Naive thymus-derived CD4-positive, alpha-beta T cell (primary cell): ENCODE measurements at regions not wholly inside any gene's neighbourhood (a gene's known extent, or its start where the extent isn't known, plus 50 kb on each side); places are given as distances from the start of the nearest gene placed in this dataset.
A peak's percentile ranks its signal among the peaks of the same experiment; 100 is the strongest.

Source experiments
- ATAC-seq: fragments of 150-1000 bp; cut with Tn5 transposase; 2 replicates; pipeline ENCODE4 v1.10.0; 2021; ENCODE audit warnings: mild to moderate bottlenecking, moderate library complexity
- CTCF ChIA-PET: fragments of 350-600 bp; sonication (Branson Sonifier 250); formaldehyde crosslinking; loops from one replicate; lab custom pipeline; 2021; ENCODE audit warnings: antibody characterized with exemption; lab: Charles Lee
- POLR2A ChIA-PET: fragments of 350-600 bp; sonication (Branson Sonifier 250); formaldehyde crosslinking; loops from one replicate; lab custom pipeline; 2021; ENCODE audit warnings: antibody characterized with exemption, inconsistent platforms; lab: Charles Lee
- DNase-seq, 9 donors: peaks; one replicate each; pipeline versions ENCODE4 v3.0.0 to v3.0.0-alpha.2; 2020 to 2022; ENCODE audit warnings: mixed read lengths in 1 of 9
- H3K27ac ChIP-seq: one replicate; pipeline ENCODE4 v1.7.0; 2013; ENCODE audit warnings: mild to moderate bottlenecking, low read depth, low read length, moderate library complexity
- H3K27me3 ChIP-seq, 2 donors: one replicate each; pipeline ENCODE4 v1.7.0; 2013; ENCODE audit warnings: low read length in 2 of 2, mild to moderate bottlenecking in 2 of 2, moderate library complexity in 2 of 2; ENCODE audit not compliant: control insufficient read depth in 2 of 2, insufficient read depth in 2 of 2
- H3K36me3 ChIP-seq, 3 experiments: 1 replicate in 2 of 3; 2 replicates in 1 of 3; pipeline ENCODE4 v1.7.0; 2013; ENCODE audit warnings: low read length in 3 of 3, mild to moderate bottlenecking in 3 of 3, moderate library complexity in 1 of 3; ENCODE audit not compliant: insufficient read depth in 3 of 3, control insufficient read depth in 2 of 3
- H3K4me1 ChIP-seq, 2 donors: one replicate each; pipeline ENCODE4 v1.7.0; 2013; ENCODE audit warnings: low read length in 2 of 2, mild to moderate bottlenecking in 2 of 2, moderate library complexity in 1 of 2; ENCODE audit not compliant: control insufficient read depth in 2 of 2, insufficient read depth in 2 of 2
- H3K4me3 ChIP-seq: 2 replicates; pipeline ENCODE4 v1.7.0; 2013; ENCODE audit warnings: mild to moderate bottlenecking, low read length
- H3K9me3 ChIP-seq, 3 experiments: 1 replicate in 2 of 3; 2 replicates in 1 of 3; pipeline ENCODE4 v1.7.0; 2013; ENCODE audit warnings: low read length in 3 of 3; ENCODE audit not compliant: control insufficient read depth in 2 of 3
- H3K27ac Mint-ChIP-seq, 9 donors: one replicate each; pipeline ENCODE4 v1.8.0; 2020 to 2022; ENCODE audit warnings: mixed read lengths in 9 of 9, mild to moderate bottlenecking in 8 of 9, moderate library complexity in 5 of 9, inconsistent platforms in 2 of 9
- H3K27me3 Mint-ChIP-seq, 5 donors: one replicate each; pipeline ENCODE4 v1.8.0; 2021 to 2022; ENCODE audit warnings: mixed read lengths in 5 of 5, mild to moderate bottlenecking in 1 of 5
- H3K36me3 Mint-ChIP-seq, 5 donors: one replicate each; pipeline ENCODE4 v1.8.0; 2020 to 2022; ENCODE audit warnings: mixed read lengths in 5 of 5, mild to moderate bottlenecking in 3 of 5, inconsistent platforms in 1 of 5
- H3K4me1 Mint-ChIP-seq, 7 donors: one replicate each; pipeline ENCODE4 v1.8.0; 2020 to 2022; ENCODE audit warnings: mixed read lengths in 7 of 7, mild to moderate bottlenecking in 3 of 7, inconsistent platforms in 1 of 7
- H3K4me3 Mint-ChIP-seq, 10 donors: one replicate each; pipeline ENCODE4 v1.8.0; 2020 to 2022; ENCODE audit warnings: mild to moderate bottlenecking in 10 of 10, mixed read lengths in 10 of 10, moderate library complexity in 6 of 10, inconsistent platforms in 2 of 10
- H3K9me3 Mint-ChIP-seq, 11 donors: one replicate each; pipeline ENCODE4 v1.8.0; 2020 to 2022; ENCODE audit warnings: mixed read lengths in 11 of 11, mild to moderate bottlenecking in 4 of 11, inconsistent platforms in 1 of 11, moderate library complexity in 1 of 11
- intact Hi-C, 2 donors: fragments of 100-400 bp; cut with micrococcal nuclease; formaldehyde crosslinking; loops; one replicate each; pipeline ENCODE4 v1.15.1; 2023

- peaks cover 13 to 36% (median 23%) of the 10 kb centered on the region in 5 donors for H3K36me3 Mint-ChIP-seq
- H3K4me3 ChIP-seq, result no peak overlapping the region
- no peaks in the 10 kb centered on the region for H3K36me3 ChIP-seq
- peaks cover 44 to 100% (median 96%) of the 10 kb centered on the region in 7 donors for H3K4me1 Mint-ChIP-seq
- CTCF ChIA-PET, result interaction anchor here (0.6 to 2.7 kb wide), 4 partner anchors 26 to 479 kb away, joined by 3 to 13 read pairs (median 4); no protein-coding TSS in a partner anchor
- peak overlapping the region; percentile 81 for H3K27ac ChIP-seq
- ATAC-seq, result no peak
- intact Hi-C loops, result loop anchor here in 1 of 2 donors (2.0 kb wide), 1 partner anchor 15 kb away; no protein-coding TSS in a partner anchor
- peaks cover 38 to 71% of the 10 kb centered on the region in 2 donors for H3K4me1 ChIP-seq
- no peaks in the 10 kb centered on the region for H3K27me3 Mint-ChIP-seq
- POLR2A ChIA-PET, result interaction anchor here (0.5 to 15.7 kb wide), 10 partner anchors 10 to 1179 kb away, joined by 3 to 413 read pairs (median 4); partner anchors contain the start of gene BCL11B
- H3K9me3 ChIP-seq, result no peaks in the 10 kb centered on the region
- peaks cover 0 to 15% (median 0%) of the 10 kb centered on the region in 11 donors for H3K9me3 Mint-ChIP-seq
- H3K4me3 Mint-ChIP-seq, result peak overlapping the region in 8 of 10 donors; percentile 20 to 84 (median 58)
- peak overlapping the region; percentile 43 to 100 (median 97) for H3K27ac Mint-ChIP-seq
- no peak for DNase-seq
- H3K27me3 ChIP-seq, result no peaks in the 10 kb centered on the region
These were observed 1106.0 kb downstream of the BCL11B start for GRCh38 chr14:98165976-98166375.

- Histone ChIP-seq H3K36me3 (no peaks in the 10 kb centered on the region), H3K9me3 (no peaks in the 10 kb centered on the region), H3K4me3 (peak overlapping the region; percentile 39), H3K27ac (peak overlapping the region; percentile 81), H3K27me3 (no peaks in the 10 kb centered on the region), H3K4me1 (peaks cover 51 to 84% of the 10 kb centered on the region in 2 donors)
- peak overlapping the region; percentile 83 to 100 (median 97) for H3K27ac Mint-ChIP-seq
- H3K4me3 Mint-ChIP-seq, result peak overlapping the region; percentile 48 to 84 (median 73)
- no peaks in the 10 kb centered on the region for H3K27me3 Mint-ChIP-seq
- ChIA-PET POLR2A (interaction anchor here (0.7 to 15.7 kb wide), 15 partner anchors 9 to 1105 kb away, joined by 3 to 413 read pairs (median 4); partner anchors contain the start of gene BCL11B), CTCF (interaction anchor here (1.0 to 2.5 kb wide), 6 partner anchors 27 to 151 kb away, joined by 3 to 25 read pairs (median 4); no protein-coding TSS in a partner anchor)
- peaks cover 11 to 26% (median 13%) of the 10 kb centered on the region in 5 donors for H3K36me3 Mint-ChIP-seq
- DNase-seq, result no peak
- intact Hi-C loops, result loop anchor here in 1 of 2 donors (1.0 to 2.0 kb wide), 2 partner anchors 8 to 16 kb away; no protein-coding TSS in a partner anchor
- peak; percentile 37 for ATAC-seq
- peaks cover 0 to 15% (median 0%) of the 10 kb centered on the region in 11 donors for H3K9me3 Mint-ChIP-seq
- peaks cover 50 to 100% (median 96%) of the 10 kb centered on the region in 7 donors for H3K4me1 Mint-ChIP-seq
These were observed 1104.7 kb downstream of the BCL11B start for GRCh38 chr14:98167275-98167674.

- no peaks in the 10 kb centered on the region for H3K27me3 ChIP-seq
- Mint-ChIP-seq H3K4me3 (peak overlapping the region; percentile 49 to 84 (median 73)), H3K36me3 (peaks cover 9 to 25% (median 11%) of the 10 kb centered on the region in 5 donors), H3K9me3 (peaks cover 0 to 15% (median 0%) of the 10 kb centered on the region in 11 donors), H3K27ac (peak overlapping the region; percentile 83 to 100 (median 97)), H3K4me1 (peaks cover 48 to 100% (median 96%) of the 10 kb centered on the region in 7 donors), H3K27me3 (no peaks in the 10 kb centered on the region)
- H3K27ac ChIP-seq, result peak overlapping the region; percentile 81
- H3K4me1 ChIP-seq, result peaks cover 55 to 88% of the 10 kb centered on the region in 2 donors
- no peaks in the 10 kb centered on the region for H3K36me3 ChIP-seq
- H3K4me3 ChIP-seq, result peak overlapping the region; percentile 39
- ChIA-PET POLR2A (interaction anchor here (0.9 to 15.7 kb wide), 14 partner anchors 8 to 1104 kb away, joined by 3 to 413 read pairs (median 5); partner anchors contain the start of gene BCL11B), CTCF (interaction anchor here (0.5 to 2.5 kb wide), 7 partner anchors 21 to 258 kb away, joined by 3 to 25 read pairs (median 4); no protein-coding TSS in a partner anchor)
- ATAC-seq (peak; percentile 27), DNase-seq (peak in 3 of 9 donors; percentile 34 to 45 (median 39))
- no peaks in the 10 kb centered on the region for H3K9me3 ChIP-seq
- intact Hi-C loops, result loop anchor here in 1 of 2 donors (1.0 to 2.0 kb wide), 2 partner anchors 8 to 17 kb away; no protein-coding TSS in a partner anchor
These were observed 1104.3 kb downstream of the BCL11B start for GRCh38 chr14:98167705-98168104.

GRCh38 chr14:98168211-98168985 lies 1103.6 kb downstream of the BCL11B start:
- H3K27ac ChIP-seq, result peak overlapping the region; percentile 81
- H3K4me3 ChIP-seq, result no peak overlapping the region
- H3K27ac Mint-ChIP-seq, result peak overlapping the region; percentile 82 to 100 (median 97)
- H3K36me3 ChIP-seq, result no peaks in the 10 kb centered on the region
- no peaks in the 10 kb centered on the region for H3K27me3 Mint-ChIP-seq
- peak in 1 of 9 donors; percentile 29 for DNase-seq
- peaks cover 62 to 95% of the 10 kb centered on the region in 2 donors for H3K4me1 ChIP-seq
- no peaks in the 10 kb centered on the region for H3K27me3 ChIP-seq
- peaks cover 3 to 24% (median 8%) of the 10 kb centered on the region in 5 donors for H3K36me3 Mint-ChIP-seq
- peaks cover 0 to 15% (median 0%) of the 10 kb centered on the region in 11 donors for H3K9me3 Mint-ChIP-seq
- peak overlapping the region; percentile 49 to 84 (median 66) for H3K4me3 Mint-ChIP-seq
- CTCF ChIA-PET, result interaction anchor here (0.5 to 2.5 kb wide), 10 partner anchors 14 to 462 kb away, joined by 3 to 25 read pairs (median 4); no protein-coding TSS in a partner anchor
- POLR2A ChIA-PET, result interaction anchor here (0.6 to 15.7 kb wide), 21 partner anchors 9 to 1204 kb away, joined by 3 to 413 read pairs (median 4); partner anchors contain the start of gene BCL11B
- H3K9me3 ChIP-seq, result no peaks in the 10 kb centered on the region
- peaks cover 48 to 100% (median 96%) of the 10 kb centered on the region in 7 donors for H3K4me1 Mint-ChIP-seq
- intact Hi-C loops, result no loop called here
- ATAC-seq, result no peak

GRCh38 chr14:98169170-98169587 lies 1102.8 kb downstream of the BCL11B start:
- Mint-ChIP-seq H3K36me3 (peaks cover 0 to 24% (median 8%) of the 10 kb centered on the region in 5 donors), H3K27me3 (no peaks in the 10 kb centered on the region), H3K4me1 (peaks cover 49 to 100% (median 96%) of the 10 kb centered on the region in 7 donors), H3K9me3 (peaks cover 0 to 15% (median 0%) of the 10 kb centered on the region in 11 donors), H3K27ac (peak overlapping the region; percentile 82 to 100 (median 97)), H3K4me3 (peak overlapping the region; percentile 26 to 84 (median 66))
- H3K4me1 ChIP-seq, result peaks cover 70 to 97% of the 10 kb centered on the region in 2 donors
- H3K36me3 ChIP-seq, result no peaks in the 10 kb centered on the region
- no peaks in the 10 kb centered on the region for H3K9me3 ChIP-seq
- H3K27ac ChIP-seq, result peak overlapping the region; percentile 81
- no peak for ATAC-seq
- CTCF ChIA-PET, result interaction anchor here (0.7 to 2.5 kb wide), 8 partner anchors 13 to 463 kb away, joined by 3 to 25 read pairs (median 5); no protein-coding TSS in a partner anchor
- POLR2A ChIA-PET, result interaction anchor here (0.6 to 15.7 kb wide), 21 partner anchors 10 to 1203 kb away, joined by 3 to 413 read pairs (median 4); partner anchors contain the start of gene BCL11B
- no peak overlapping the region for H3K4me3 ChIP-seq
- intact Hi-C loops, result no loop called here
- DNase-seq, result no peak
- no peaks in the 10 kb centered on the region for H3K27me3 ChIP-seq
